Pancreas (tissue), 10 donors: ENCODE measurements at regions not wholly inside any gene's neighbourhood (a gene's known extent, or its start where the extent isn't known, plus 50 kb on each side); places are given as distances from the start of the nearest gene placed in this dataset.

Experiments
- ATAC-seq, 4 donors: fragments of 200-7000 bp; cut with Tn5 transposase; one replicate each; pipeline versions ENCODE4 v1.8.0 to v1.9.1; 2020; ENCODE audit warnings: mild to moderate bottlenecking in 4 of 4, moderate library complexity in 4 of 4
- DNase-seq, 6 donors: peaks; one replicate each; pipeline ENCODE4 v3.0.0-alpha.2; 2020
- FAIRE-seq: peaks from 2 replicates; lab custom pipeline; 2012; peaks lifted over from hg19 to GRCh38; lab: Jason Lieb, UNC
- H3K27ac ChIP-seq, 4 donors: fragments of 200-600 bp; sonication (generic); 1 replicate in 3 of 4; 2 replicates in 1 of 4; pipeline versions ENCODE4 v1.5.0 to v1.8.0; 2020
- H3K27me3 ChIP-seq, 4 donors: fragments of 200-600 bp; one replicate each; pipeline ENCODE4 v1.8.0; 2021
- H3K36me3 ChIP-seq, 3 donors: fragments of 200-600 bp; sonication (generic) in 1 of 3; one replicate each; pipeline versions ENCODE4 v1.5.0 to v1.8.0; 2020 to 2021
- H3K4me1 ChIP-seq, 3 donors: fragments of 200-600 bp; one replicate each; pipeline ENCODE4 v1.8.0; 2021
- H3K4me3 ChIP-seq, 4 donors: fragments of 200-600 bp; sonication (generic) in 2 of 4; one replicate each; pipeline versions ENCODE4 v1.5.0 to v1.8.0; 2020 to 2021
- H3K9me3 ChIP-seq, 4 donors: fragments of 200-600 bp; one replicate each; pipeline ENCODE4 v1.8.0; 2021
- CTCF ChIP-seq, 4 donors: fragments of 200-600 bp; sonication (generic) in 3 of 4; IDR thresholded peaks; one replicate each; pipeline versions ENCODE4 v1.5.0 to v1.8.0; 2021; ENCODE audit warnings: antibody characterized with exemption in 4 of 4
- WGBS, 2 donors: extraction: QIAGEN DNeasy Blood & Tissue Kit; methylation state at CpG; one replicate each; pipeline ENCODE4 v1.1.7; 2013; 5-methylcytosine and 5-hydroxymethylcytosine counted together
- intact Hi-C, 3 donors: fragments of 100-400 bp; cut with DNase I; formaldehyde crosslinking; loops; one replicate each; pipeline versions ENCODE4 v1.11.1 to v1.14.2; 2022
- donor health status: healthy with polysubstance abuse.
- donor health status: DM: no; HTN: no; CAD: no; lungs with moderate emphysema.
- donor health status: DM: no; HTN: no; CAD: no.
- donor health status: control.
- donor health status: control.
- donor health status: Bipolar disorder and iron deficiency.
- donor health status: DM: yes; HTN: yes; CAD: no.
- donor health status: DM: no; HTN: no; CAD: no.
- donor health status: DM: no; HTN: no; CAD: no.
- donor health status: DM: yes; HTN: yes; CAD: no.

- TF ChIP-seq CTCF (IDR thresholded peaks at IDR 0.05): no peak
- Histone ChIP-seq H3K27ac (no peak overlapping the region), H3K9me3 (no peaks in the 10 kb centered on the region), H3K27me3 (no peaks in the 10 kb centered on the region), H3K4me3 (no peak overlapping the region), H3K36me3 (no peaks in the 10 kb centered on the region), H3K4me1 (no peaks in the 10 kb centered on the region)
- no peak for FAIRE-seq
- no peak for DNase-seq
- no peak for ATAC-seq
- intact Hi-C loops: no loop called here
These were observed 54.4 kb upstream of the PRELP start for GRCh38 chr1:203421246-203421645.

GRCh38 chr1:203422116-203422515, 53.5 kb upstream of the PRELP start:
- Histone ChIP-seq H3K4me3 (no peak overlapping the region), H3K4me1 (no peaks in the 10 kb centered on the region), H3K9me3 (no peaks in the 10 kb centered on the region), H3K27ac (no peak overlapping the region), H3K27me3 (no peaks in the 10 kb centered on the region), H3K36me3 (no peaks in the 10 kb centered on the region)
- no peak for ATAC-seq
- intact Hi-C loops: no loop called here
- no peak for TF ChIP-seq CTCF (IDR thresholded peaks at IDR 0.05)
- no peak for FAIRE-seq
- no peak for DNase-seq
- 63 to 64% methylated on average over 6 of the region's 6 CpGs for WGBS, 2 donors

GRCh38 chr1:203422656-203423055, 53.0 kb upstream of the PRELP start:
- WGBS, 2 donors: 62 to 68% methylated on average over 2 of the region's 2 CpGs
- Histone ChIP-seq H3K27ac (no peak overlapping the region), H3K4me1 (no peaks in the 10 kb centered on the region), H3K9me3 (no peaks in the 10 kb centered on the region), H3K36me3 (no peaks in the 10 kb centered on the region), H3K4me3 (no peak overlapping the region), H3K27me3 (no peaks in the 10 kb centered on the region)
- FAIRE-seq (no peak), ATAC-seq (no peak), DNase-seq (no peak)
- no peak for TF ChIP-seq CTCF (IDR thresholded peaks at IDR 0.05)
- intact Hi-C loops: no loop called here

GRCh38 chr1:203424285-203424684, 51.3 kb upstream of the PRELP start:
- Histone ChIP-seq H3K27me3 (no peaks in the 10 kb centered on the region), H3K4me1 (no peaks in the 10 kb centered on the region), H3K4me3 (no peak overlapping the region), H3K9me3 (no peaks in the 10 kb centered on the region), H3K27ac (no peak overlapping the region), H3K36me3 (no peaks in the 10 kb centered on the region)
- intact Hi-C loops: no loop called here
- DNase-seq (no peak), ATAC-seq (no peak), FAIRE-seq (no peak)
- WGBS, 2 donors: 81 to 88% methylated on average over 3 of the region's 3 CpGs
- TF ChIP-seq CTCF (IDR thresholded peaks at IDR 0.05): no peak

- intact Hi-C loops: no loop called here
- Histone ChIP-seq H3K27ac (no peak overlapping the region), H3K36me3 (no peaks in the 10 kb centered on the region), H3K27me3 (no peaks in the 10 kb centered on the region), H3K4me1 (no peaks in the 10 kb centered on the region), H3K4me3 (no peak overlapping the region), H3K9me3 (no peaks in the 10 kb centered on the region)
- WGBS, 2 donors: 54 to 69% methylated on average over 4 of the region's 4 CpGs
- no peak for TF ChIP-seq CTCF (IDR thresholded peaks at IDR 0.05)
- FAIRE-seq (no peak), ATAC-seq (no peak), DNase-seq (no peak)
These were observed 50.5 kb upstream of the PRELP start for GRCh38 chr1:203424861-203425662.
